AG09309 (cell line): ENCODE measurements at regions not wholly inside any gene's neighbourhood (a gene's known extent, or its start where the extent isn't known, plus 50 kb on each side); places are given as distances from the start of the nearest gene placed in this dataset.

Source experiments
- DNase-seq: peaks from one replicate; pipeline ENCODE4 v3.0.0-alpha.2; 2010; ENCODE audit warnings: low read depth
- H3K4me3 ChIP-seq: 2 replicates; pipeline ENCODE4 v1.5.1; 2011; ENCODE audit warnings: mild to moderate bottlenecking, low read depth, low read length, moderate library complexity; ENCODE audit not compliant: control insufficient read depth
- CTCF ChIP-seq: IDR thresholded peaks from 2 replicates; pipeline ENCODE4 v1.5.1; 2011; ENCODE audit warnings: mild to moderate bottlenecking, low read depth, low read length, inconsistent platforms; ENCODE audit not compliant: insufficient read depth, control insufficient read depth; ENCODE audit errors: missing control alignments

DNA sequence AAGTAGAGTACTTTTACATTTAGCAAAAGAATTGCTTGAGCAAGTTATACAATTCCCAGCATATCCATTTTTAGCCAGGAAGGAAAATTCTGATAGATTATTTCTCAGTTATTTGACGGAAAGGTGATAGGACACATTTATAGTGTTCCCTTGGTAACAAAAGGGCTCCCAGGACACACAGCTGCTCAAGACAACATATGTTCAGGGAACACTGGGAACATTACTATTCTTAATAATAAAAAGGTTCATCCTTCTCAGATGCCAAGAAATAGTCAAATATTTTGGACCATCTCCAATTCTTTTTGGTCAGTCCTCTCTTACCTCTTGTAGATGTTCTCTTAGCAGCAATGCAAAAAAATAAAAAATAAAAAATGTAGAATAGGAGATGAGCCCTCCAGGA, 66.8 kb upstream of the SMAD1 start:
- no peak for DNase-seq
- no peak overlapping the region for H3K4me3 ChIP-seq
- no peak for TF ChIP-seq CTCF

- TF ChIP-seq CTCF = no peak
- no peak for DNase-seq
- H3K4me3 ChIP-seq = no peak overlapping the region
These were observed 67.4 kb upstream of the SMAD1 start for GRCh38 chr4:145414226-145414625.

DNA sequence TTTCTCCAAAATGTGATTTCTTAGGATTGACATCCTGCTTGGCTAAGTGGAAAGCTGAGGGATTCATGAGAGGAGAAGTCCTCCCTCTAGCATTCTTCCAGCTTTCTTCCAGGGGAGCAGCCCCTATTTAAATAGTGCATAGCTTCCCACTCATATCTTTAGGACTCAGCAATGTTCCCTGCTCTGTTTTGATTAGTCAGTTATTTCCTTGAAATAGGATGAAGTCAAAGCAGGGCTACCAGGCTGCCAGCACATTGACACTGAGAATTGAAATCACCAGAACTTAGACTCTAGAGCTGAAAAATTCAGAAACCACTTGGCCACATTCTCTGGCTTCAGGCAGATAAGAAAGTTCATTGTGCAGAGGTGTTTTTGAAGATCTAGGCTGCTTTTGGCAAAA, 74.7 kb upstream of the SMAD1 start:
- H3K4me3 ChIP-seq = no peak overlapping the region
- TF ChIP-seq CTCF = no peak
- DNase-seq = no peak

GRCh38 chr4:145404761-145405160, 76.9 kb upstream of the SMAD1 start:
- TF ChIP-seq CTCF = no peak
- no peak for DNase-seq
- H3K4me3 ChIP-seq = no peak overlapping the region

- TF ChIP-seq CTCF = no peak
- no peak overlapping the region for H3K4me3 ChIP-seq
- DNase-seq = no peak
These were observed 85.1 kb upstream of the SMAD1 start for GRCh38 chr4:145396581-145396980.

- DNase-seq = no peak
- no peak for TF ChIP-seq CTCF
- no peak overlapping the region for H3K4me3 ChIP-seq
These were observed 91.1 kb upstream of the SMAD1 start for GRCh38 chr4:145390571-145390970.

GRCh38 chr4:145389550-145389949, 92.1 kb upstream of the SMAD1 start:
- no peak overlapping the region for H3K4me3 ChIP-seq
- DNase-seq = no peak
- no peak for TF ChIP-seq CTCF
